ENCODE measurements at regions not wholly inside any gene's neighbourhood (a gene's known extent, or its start where the extent isn't known, plus 50 kb on each side); places are given as distances from the start of the nearest gene placed in this dataset.
"Not testable (repeated sequence)": the region's sequence is repeated elsewhere in the genome, so short reads cannot be mapped to it uniquely, and the experiment has no call there.

GRCh38 chr3:110971010-110971601 lies 100.5 kb upstream of the NECTIN3 start:
- no peak overlapping the region for H3K9ac ChIP-seq (ENCODE audit: low read depth, low read length)
- H3K27me3 ChIP-seq (ENCODE audit: control insufficient read depth, insufficient read depth, low read length), result no peaks in the 10 kb centered on the region
- H3K4me1 ChIP-seq (ENCODE audit: control insufficient read depth, insufficient read depth, low read length), result no peaks in the 10 kb centered on the region
- no peaks in the 10 kb centered on the region for H3K36me3 ChIP-seq (ENCODE audit: insufficient read depth, low read length)
- H3K4me3 ChIP-seq (ENCODE audit: low read length), result no peak overlapping the region
- no peaks in the 10 kb centered on the region for H3K9me3 ChIP-seq (replicated peaks; ENCODE audit: low read length)
- no peak overlapping the region for H3K4me2 ChIP-seq (ENCODE audit: low read length)

- no peak overlapping the region for H3K4me2 ChIP-seq (ENCODE audit: low read length)
- no peak overlapping the region for H3K4me3 ChIP-seq (ENCODE audit: low read length)
- H3K4me1 ChIP-seq (ENCODE audit: control insufficient read depth, insufficient read depth, low read length), result no peaks in the 10 kb centered on the region
- no peaks in the 10 kb centered on the region for H3K9me3 ChIP-seq (replicated peaks; ENCODE audit: low read length)
- H3K9ac ChIP-seq (ENCODE audit: low read depth, low read length), result no peak overlapping the region
- H3K27me3 ChIP-seq (ENCODE audit: control insufficient read depth, insufficient read depth, low read length), result no peaks in the 10 kb centered on the region
- no peaks in the 10 kb centered on the region for H3K36me3 ChIP-seq (ENCODE audit: insufficient read depth, low read length)
Measured at GRCh38 chr3:110973263-110973895, 98.2 kb upstream of the NECTIN3 start.

DNA sequence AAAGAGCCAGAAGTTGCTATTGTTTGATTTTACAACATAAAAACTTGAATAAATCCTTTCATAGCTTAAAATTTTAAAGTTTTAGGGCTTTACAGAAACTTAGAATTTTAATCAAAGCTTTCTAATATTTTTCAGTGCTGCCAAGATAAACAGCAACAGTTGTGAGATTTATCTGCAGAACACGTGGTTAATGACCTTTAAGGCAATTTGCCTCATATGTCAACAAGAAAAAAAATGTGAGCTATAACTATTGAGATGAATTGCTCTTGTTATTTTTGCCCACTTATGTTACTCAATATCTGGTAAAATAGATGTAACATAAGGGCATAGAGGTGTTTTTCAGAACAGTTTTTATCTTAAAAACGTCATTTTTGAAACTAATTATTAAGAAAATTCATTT lies 96.7 kb upstream of the NECTIN3 start:
- Histone ChIP-seq H3K9me3 (replicated peaks; ENCODE audit: low read length) (no peaks in the 10 kb centered on the region), H3K4me1 (ENCODE audit: control insufficient read depth, insufficient read depth, low read length) (no peaks in the 10 kb centered on the region), H3K9ac (ENCODE audit: low read depth, low read length) (no peak overlapping the region), H3K4me3 (ENCODE audit: low read length) (no peak overlapping the region), H3K4me2 (ENCODE audit: low read length) (no peak overlapping the region), H3K36me3 (ENCODE audit: insufficient read depth, low read length) (no peaks in the 10 kb centered on the region), H3K27me3 (ENCODE audit: control insufficient read depth, insufficient read depth, low read length) (no peaks in the 10 kb centered on the region)

DNA sequence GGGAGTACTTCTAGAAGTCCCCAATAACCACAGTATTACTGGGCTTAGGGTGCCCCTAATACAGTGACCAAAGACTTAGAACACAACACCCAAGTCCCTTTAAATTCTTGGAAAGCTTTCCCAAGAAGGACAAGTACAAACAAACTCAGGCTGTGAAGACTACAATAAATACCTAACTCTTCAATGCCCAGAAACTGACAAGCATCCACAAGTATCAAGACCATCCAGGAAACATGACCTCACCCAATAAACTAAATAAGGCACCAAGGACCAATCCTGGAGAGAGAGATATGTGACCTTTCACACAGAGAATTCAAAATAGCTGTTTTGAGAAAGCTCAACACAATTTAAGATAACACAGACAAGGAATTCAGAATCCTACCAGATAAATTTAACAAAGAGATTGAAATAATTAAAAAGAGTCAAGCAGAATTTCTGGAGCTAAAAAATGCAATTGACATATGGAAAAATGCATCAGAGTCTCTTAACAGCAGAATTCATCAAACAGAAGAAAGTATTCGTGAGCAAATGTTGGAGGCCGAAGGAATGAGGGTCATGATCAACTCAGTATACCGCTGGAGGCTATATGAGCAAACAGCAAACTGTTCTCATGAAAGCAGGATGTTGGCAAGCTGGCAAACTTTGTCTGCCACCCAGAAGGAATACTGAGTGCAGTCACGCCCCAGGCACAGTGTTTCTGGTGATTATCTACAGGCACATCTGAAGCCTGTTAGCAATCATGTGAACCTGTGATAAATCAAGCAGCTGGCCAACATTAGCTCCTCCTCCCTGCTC lies 87.0 kb upstream of the NECTIN3 start:
- H3K4me3 ChIP-seq (ENCODE audit: low read length), result no peak overlapping the region
- H3K36me3 ChIP-seq (ENCODE audit: insufficient read depth, low read length), result no peaks in the 10 kb centered on the region
- no peak overlapping the region for H3K4me2 ChIP-seq (ENCODE audit: low read length)
- H3K9me3 ChIP-seq (replicated peaks; ENCODE audit: low read length), result no peaks in the 10 kb centered on the region
- H3K4me1 ChIP-seq (ENCODE audit: control insufficient read depth, insufficient read depth, low read length), result no peaks in the 10 kb centered on the region
- no peaks in the 10 kb centered on the region for H3K27me3 ChIP-seq (ENCODE audit: control insufficient read depth, insufficient read depth, low read length)
- no peak overlapping the region for H3K9ac ChIP-seq (ENCODE audit: low read depth, low read length)

DNA sequence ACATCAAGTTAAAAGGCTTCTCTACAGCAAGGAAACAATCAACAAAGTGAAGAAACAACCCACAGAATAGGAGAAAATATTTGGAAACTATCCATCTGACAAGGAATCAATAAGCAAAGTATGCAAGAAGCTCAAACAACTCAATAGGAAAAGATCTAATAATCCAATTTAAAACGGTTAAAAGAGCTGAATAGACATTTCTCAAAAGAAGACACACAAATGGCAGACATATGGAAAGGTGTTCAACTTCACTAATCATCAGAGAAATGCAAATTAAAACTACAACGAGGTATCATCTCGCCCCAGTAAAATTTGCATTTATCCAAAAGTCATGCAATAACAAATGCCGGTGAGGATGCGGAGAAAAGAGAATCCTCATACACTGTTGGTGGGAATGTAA lies 82.2 kb upstream of the NECTIN3 start:
- Histone ChIP-seq H3K4me1 (ENCODE audit: control insufficient read depth, insufficient read depth, low read length) (no peaks in the 10 kb centered on the region), H3K36me3 (ENCODE audit: insufficient read depth, low read length) (no peaks in the 10 kb centered on the region), H3K9me3 (replicated peaks; ENCODE audit: low read length) (no peaks in the 10 kb centered on the region), H3K4me3 (ENCODE audit: low read length) (no peak overlapping the region), H3K9ac (ENCODE audit: low read depth, low read length) (no peak overlapping the region), H3K4me2 (ENCODE audit: low read length) (no peak overlapping the region), H3K27me3 (ENCODE audit: control insufficient read depth, insufficient read depth, low read length) (no peaks in the 10 kb centered on the region)

DNA sequence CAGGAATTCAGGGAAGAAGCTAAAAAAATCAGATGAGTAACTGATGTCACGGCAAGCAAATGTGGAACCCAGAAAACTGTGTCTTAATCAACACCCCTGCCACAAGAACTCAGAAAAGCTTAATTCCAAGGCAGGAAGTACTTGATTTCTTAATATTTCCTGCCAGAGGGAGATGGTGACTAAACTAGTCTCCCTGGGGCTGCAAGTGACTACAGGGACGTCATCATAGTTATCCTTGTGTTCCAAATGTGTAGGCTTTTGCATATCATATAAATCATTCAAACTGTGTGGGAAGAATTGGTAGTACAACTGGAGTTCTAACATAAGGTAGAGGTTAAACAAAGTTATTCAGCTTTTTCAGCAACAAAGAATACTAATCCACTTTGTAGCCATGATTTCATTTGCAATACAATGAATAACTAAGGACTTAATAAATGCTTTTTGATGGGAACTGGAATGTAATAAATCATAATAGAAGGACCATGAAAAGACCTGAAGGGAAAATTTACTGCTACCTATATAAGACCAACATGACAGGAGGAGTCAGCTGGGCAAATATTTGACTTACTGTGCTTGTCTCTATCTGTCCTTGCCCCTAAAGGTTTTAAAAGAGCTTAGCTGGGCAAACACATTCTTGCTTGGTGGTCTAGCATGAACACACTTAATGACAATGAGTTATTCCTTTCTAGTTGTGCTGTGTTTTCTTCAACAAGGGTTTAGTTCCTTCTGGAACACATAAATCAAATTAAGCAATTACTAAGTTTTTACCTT lies 76.0 kb upstream of the NECTIN3 start:
- H3K4me3 ChIP-seq (ENCODE audit: low read length), result no peak overlapping the region
- no peaks in the 10 kb centered on the region for H3K36me3 ChIP-seq (ENCODE audit: insufficient read depth, low read length)
- no peak overlapping the region for H3K9ac ChIP-seq (ENCODE audit: low read depth, low read length)
- H3K4me1 ChIP-seq (ENCODE audit: control insufficient read depth, insufficient read depth, low read length), result peaks cover 7% of the 10 kb centered on the region
- H3K27me3 ChIP-seq (ENCODE audit: control insufficient read depth, insufficient read depth, low read length), result no peaks in the 10 kb centered on the region
- H3K9me3 ChIP-seq (replicated peaks; ENCODE audit: low read length), result no peaks in the 10 kb centered on the region
- no peak overlapping the region for H3K4me2 ChIP-seq (ENCODE audit: low read length)

GRCh38 chr3:110998766-110999165 lies 72.8 kb upstream of the NECTIN3 start:
- H3K9ac ChIP-seq (ENCODE audit: low read depth, low read length); H3K4me3 ChIP-seq (ENCODE audit: low read length); H3K36me3 ChIP-seq (ENCODE audit: insufficient read depth, low read length); H3K4me2 ChIP-seq (ENCODE audit: low read length); H3K9me3 ChIP-seq (replicated peaks; ENCODE audit: low read length); H3K4me1 ChIP-seq (ENCODE audit: control insufficient read depth, insufficient read depth, low read length); H3K27me3 ChIP-seq (ENCODE audit: control insufficient read depth, insufficient read depth, low read length): not testable (repeated sequence)

GRCh38 chr3:111006485-111006884 lies 65.1 kb upstream of the NECTIN3 start:
- not testable (repeated sequence) for H3K27me3 ChIP-seq (ENCODE audit: control insufficient read depth, insufficient read depth, low read length); H3K4me3 ChIP-seq (ENCODE audit: low read length); H3K36me3 ChIP-seq (ENCODE audit: insufficient read depth, low read length); H3K9ac ChIP-seq (ENCODE audit: low read depth, low read length); H3K9me3 ChIP-seq (replicated peaks; ENCODE audit: low read length); H3K4me1 ChIP-seq (ENCODE audit: control insufficient read depth, insufficient read depth, low read length); H3K4me2 ChIP-seq (ENCODE audit: low read length)

GRCh38 chr3:111012388-111013248 lies 59.0 kb upstream of the NECTIN3 start:
- Histone ChIP-seq H3K36me3 (ENCODE audit: insufficient read depth, low read length) (no peaks in the 10 kb centered on the region), H3K4me3 (ENCODE audit: low read length) (no peak overlapping the region)

More at GRCh38 chr3:111012388-111013248, 59.0 kb upstream of the NECTIN3 start:
- H3K27me3 ChIP-seq (ENCODE audit: control insufficient read depth, insufficient read depth, low read length), result no peaks in the 10 kb centered on the region
- H3K4me1 ChIP-seq (ENCODE audit: control insufficient read depth, insufficient read depth, low read length), result no peaks in the 10 kb centered on the region
- H3K9ac ChIP-seq (ENCODE audit: low read depth, low read length), result no peak overlapping the region
- H3K9me3 ChIP-seq (replicated peaks; ENCODE audit: low read length), result no peaks in the 10 kb centered on the region
- no peak overlapping the region for H3K4me2 ChIP-seq (ENCODE audit: low read length)
